Esophagus muscularis mucosa (tissue), 4 donors: ENCODE measurements at regions not wholly inside any gene's neighbourhood (a gene's known extent, or its start where the extent isn't known, plus 50 kb on each side); places are given as distances from the start of the nearest gene placed in this dataset.

ENCODE experiments used
- DNase-seq: peaks from one replicate; pipeline ENCODE4 v3.0.0-alpha.2; 2017; ENCODE audit errors: extremely low spot score
- H3K27ac ChIP-seq, 4 donors: fragments of 200-600 bp; sonication (generic); replicated peaks in 1 of 4; 1 replicate in 3 of 4; 2 replicates in 1 of 4; pipeline ENCODE4 v1.5.1; 2016 to 2019; ENCODE audit warnings: mild to moderate bottlenecking in 1 of 4
- H3K27me3 ChIP-seq, 4 donors: fragments of 200-600 bp; sonication (generic); one replicate each; pipeline versions ENCODE4 v1.5.1 to v1.6.0; 2016 to 2019
- H3K36me3 ChIP-seq, 4 donors: fragments of 200-600 bp; sonication (generic); one replicate each; pipeline ENCODE4 v1.5.1; 2016 to 2019
- H3K4me1 ChIP-seq, 4 donors: fragments of 200-600 bp; sonication (generic); one replicate each; pipeline ENCODE4 v1.5.1; 2016 to 2019
- H3K4me3 ChIP-seq, 4 donors: fragments of 200-600 bp; sonication (generic); 1 replicate in 2 of 4; 2 replicates in 2 of 4; pipeline ENCODE4 v1.5.1; 2016 to 2019; ENCODE audit warnings: mild to moderate bottlenecking in 4 of 4, moderate library complexity in 1 of 4
- H3K9me3 ChIP-seq, 4 donors: fragments of 200-600 bp; sonication (generic); 1 replicate in 3 of 4; 2 replicates in 1 of 4; pipeline ENCODE4 v1.5.1; 2016 to 2019
- CTCF ChIP-seq, 3 experiments: fragments of 200-600 bp in 2 of 3; fragments of 450-650 bp in 1 of 3; sonication (generic) in 2 of 3; IDR thresholded peaks; one replicate each; pipeline ENCODE4 v1.5.1; 2017 to 2019; ENCODE audit warnings: antibody characterized with exemption in 3 of 3, mild to moderate bottlenecking in 2 of 3, moderate library complexity in 1 of 3
- EP300 ChIP-seq: sonication (generic); formaldehyde crosslinking; IDR thresholded peaks from one replicate; pipeline ENCODE4 v1.6.1; 2017; ENCODE audit warnings: antibody characterized with exemption
- POLR2A ChIP-seq: fragments of 450-650 bp; IDR thresholded peaks from one replicate; pipeline ENCODE4 v1.6.1; 2017; ENCODE audit warnings: antibody characterized with exemption, moderate library complexity, mild to moderate bottlenecking, low read depth
- POLR2AphosphoS5 ChIP-seq, 2 donors: sonication (generic); formaldehyde crosslinking; IDR thresholded peaks; one replicate each; pipeline ENCODE4 v1.6.1; 2017; ENCODE audit warnings: antibody characterized with exemption in 2 of 2
- WGBS: methylation state at CpG from one replicate; pipeline ENCODE4 v1.1.5; 2018; 5-methylcytosine and 5-hydroxymethylcytosine counted together
- intact Hi-C: fragments of 100-400 bp; cut with DNase I; formaldehyde crosslinking; loops from one replicate; pipeline ENCODE4 v1.15.1; 2023

DNA sequence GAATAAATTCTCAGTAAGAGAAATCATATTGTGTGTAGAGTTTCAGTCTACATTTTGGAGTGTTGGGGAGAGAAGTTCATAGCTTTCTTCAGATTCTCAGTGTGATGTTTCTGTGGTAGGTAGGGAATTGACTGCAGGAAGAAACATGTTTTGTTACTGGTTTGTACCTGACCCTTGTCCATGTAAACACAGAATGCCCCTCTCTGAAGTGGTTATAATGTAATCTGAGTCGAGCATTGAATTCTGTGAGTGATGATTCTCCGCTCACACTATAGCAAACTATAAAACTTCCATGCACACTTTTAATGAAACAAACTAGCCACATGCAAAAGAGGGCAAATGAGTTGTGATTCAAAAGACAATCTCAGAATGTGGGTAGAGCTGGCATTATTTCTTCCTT is 433.2 kb downstream of the USP25 start:
- intact Hi-C loops, result no loop called here
- Histone ChIP-seq H3K4me1 (no peaks in the 10 kb centered on the region), H3K36me3 (no peaks in the 10 kb centered on the region), H3K9me3 (no peaks in the 10 kb centered on the region), H3K27ac (no peak overlapping the region), H3K27me3 (no peaks in the 10 kb centered on the region), H3K4me3 (no peak overlapping the region)
- WGBS, result 85% methylated on average over 2 of the region's 2 CpGs
- TF ChIP-seq EP300 (no peak), POLR2A (no peak), POLR2AphosphoS5 (IDR thresholded peaks at IDR 0.05) (no peak), CTCF (IDR thresholded peaks at IDR 0.05) (no peak)
- no peak for DNase-seq

- H3K4me3 ChIP-seq, result no peak overlapping the region
These were observed 439.3 kb downstream of the USP25 start for GRCh38 chr21:16169102-16169511.

GRCh38 chr21:16169779-16170178 is 440.0 kb downstream of the USP25 start:
- Histone ChIP-seq H3K4me1 (no peaks in the 10 kb centered on the region), H3K27ac (peak overlapping the region in 1 of 4 donors; percentile 6), H3K36me3 (no peaks in the 10 kb centered on the region), H3K9me3 (no peaks in the 10 kb centered on the region), H3K27me3 (no peaks in the 10 kb centered on the region), H3K4me3 (no peak overlapping the region)
- no peak for DNase-seq
- intact Hi-C loops, result no loop called here
- TF ChIP-seq POLR2A (no peak), EP300 (no peak), CTCF (IDR thresholded peaks at IDR 0.05) (no peak), POLR2AphosphoS5 (IDR thresholded peaks at IDR 0.05) (no peak)
- 81% methylated on average over 1 of the region's 1 CpG for WGBS

More at GRCh38 chr21:16169102-16169511, 439.3 kb downstream of the USP25 start:
- Histone ChIP-seq H3K4me1 (no peaks in the 10 kb centered on the region), H3K27ac (peak overlapping the region in 1 of 4 donors; percentile 6), H3K9me3 (no peaks in the 10 kb centered on the region), H3K27me3 (no peaks in the 10 kb centered on the region), H3K36me3 (no peaks in the 10 kb centered on the region)
- intact Hi-C loops, result no loop called here
- 76% methylated on average over 4 of the region's 4 CpGs for WGBS
- DNase-seq, result no peak
- TF ChIP-seq EP300 (no peak), POLR2AphosphoS5 (IDR thresholded peaks at IDR 0.05) (no peak), POLR2A (no peak)

DNA sequence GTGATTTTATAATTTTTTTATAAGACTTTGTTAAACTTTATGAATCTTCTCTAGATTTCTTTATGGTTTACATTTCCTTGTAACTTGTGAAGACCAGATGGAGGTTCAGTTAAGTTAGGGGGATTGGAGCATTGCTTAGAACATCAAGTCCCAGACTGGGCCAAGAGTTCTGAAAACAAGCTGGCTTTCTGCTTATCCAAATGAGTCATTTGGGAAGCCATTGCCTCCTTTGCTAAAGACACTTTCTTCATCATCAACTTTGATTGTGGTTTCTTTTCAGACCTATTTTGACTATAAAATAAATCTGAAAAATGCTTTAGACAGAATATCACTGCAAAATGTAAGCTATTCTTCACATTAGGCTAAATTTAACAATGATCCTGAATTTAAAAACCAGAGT is 446.8 kb downstream of the USP25 start:
- no peaks in the 10 kb centered on the region for H3K9me3 ChIP-seq
- intact Hi-C loops, result no loop called here
- no peak for DNase-seq
- no peak overlapping the region for H3K4me3 ChIP-seq
- H3K4me1 ChIP-seq, result peaks cover 0 to 14% (median 6%) of the 10 kb centered on the region in 4 donors
- H3K36me3 ChIP-seq, result no peaks in the 10 kb centered on the region
- TF ChIP-seq POLR2AphosphoS5 (IDR thresholded peaks at IDR 0.05) (no peak), CTCF (IDR thresholded peaks at IDR 0.05) (no peak), POLR2A (no peak), EP300 (no peak)
- no peaks in the 10 kb centered on the region for H3K27me3 ChIP-seq
- H3K27ac ChIP-seq, result no peak overlapping the region

DNA sequence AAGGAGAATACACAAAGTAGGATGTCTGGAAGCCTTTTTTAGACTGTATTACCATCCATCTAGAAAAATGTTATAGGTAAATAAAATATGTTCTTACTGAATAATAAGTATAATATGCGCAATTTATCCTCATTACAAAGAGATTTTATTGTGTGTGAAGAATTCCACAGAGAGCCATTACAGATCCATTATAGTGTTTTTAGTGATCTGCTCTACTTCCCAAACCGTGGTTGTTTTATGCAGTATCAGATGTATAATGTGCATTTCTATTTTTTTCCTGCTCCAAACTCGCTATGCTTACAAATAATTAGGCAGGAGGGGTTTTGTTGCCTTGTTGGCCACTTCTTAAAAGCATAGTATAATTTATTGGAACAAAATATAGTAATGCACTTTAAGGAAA is 447.8 kb downstream of the USP25 start:
- TF ChIP-seq POLR2AphosphoS5 (IDR thresholded peaks at IDR 0.05) (no peak), CTCF (IDR thresholded peaks at IDR 0.05) (no peak), EP300 (no peak), POLR2A (no peak)
- H3K36me3 ChIP-seq, result no peaks in the 10 kb centered on the region
- no peaks in the 10 kb centered on the region for H3K9me3 ChIP-seq
- H3K4me1 ChIP-seq, result peaks cover 0 to 14% (median 7%) of the 10 kb centered on the region in 4 donors
- no peaks in the 10 kb centered on the region for H3K27me3 ChIP-seq
- 73% methylated on average over 3 of the region's 3 CpGs for WGBS
- no peak overlapping the region for H3K4me3 ChIP-seq
- DNase-seq, result no peak
- no peak overlapping the region for H3K27ac ChIP-seq
- intact Hi-C loops, result no loop called here
